ENCODE measurements at regions not wholly inside any gene's neighbourhood (a gene's known extent, or its start where the extent isn't known, plus 50 kb on each side); places are given as distances from the start of the nearest gene placed in this dataset.

- TF ChIP-seq CTCF (tag by site-specific recombination; IDR thresholded peaks at IDR 0.05), result no peak
- no peak for TF ChIP-seq YY1 (tag by site-specific recombination; IDR thresholded peaks at IDR 0.05)
Measured at GRCh38 chr3:87848003-87848402, 210.8 kb downstream of the CGGBP1 start.

Measured in HEK293 (cell line).